ENCODE measurements at regions not wholly inside any gene's neighbourhood (a gene's known extent, or its start where the extent isn't known, plus 50 kb on each side); places are given as distances from the start of the nearest gene placed in this dataset.

- no peak for TF ChIP-seq REST (IDR thresholded peaks at IDR 0.05; ENCODE audit: low read depth, low read length)
- TF ChIP-seq SRF (IDR thresholded peaks at IDR 0.05; ENCODE audit: low read depth in 2 of 2, low read length in 2 of 2): no peak
Measured at GRCh38 chr10:121058082-121058481, 206.9 kb downstream of the WDR11 start (continued).

- SMC1A ChIA-PET (ENCODE audit: uncharacterized antibody, unreplicated experiment): no interaction called here
- Histone ChIP-seq H3K4me3 (no peak overlapping the region), H3K27ac (ENCODE audit: control insufficient read depth, insufficient read depth) (no peak overlapping the region), H4K20me1 (ENCODE audit: control insufficient read depth, insufficient read depth) (no peaks in the 10 kb centered on the region; the same call in 1 of the 2 replicates), H2AFZ (ENCODE audit: control insufficient read depth, low read depth, low read length) (no peak overlapping the region), H3K9me3 (replicated peaks; ENCODE audit: control insufficient read depth, insufficient read depth, low read length) (no peaks in the 10 kb centered on the region), H3K27me3 (replicated peaks in 1 of 2; ENCODE audit: control insufficient read depth in 2 of 2, insufficient read depth in 2 of 2, low read length in 1 of 2) (no peaks in the 10 kb centered on the region), H3K4me2 (ENCODE audit: control insufficient read depth, insufficient read depth) (no peak overlapping the region), H3K79me2 (ENCODE audit: control insufficient read depth, insufficient read depth, low read length) (no peaks in the 10 kb centered on the region), H3K36me3 (ENCODE audit: control insufficient read depth in 2 of 2, insufficient read depth in 2 of 2, low read length in 1 of 2) (no peaks in the 10 kb centered on the region), H3K9ac (ENCODE audit: control insufficient read depth, insufficient read depth, low read length) (no peak overlapping the region), H3K4me1 (ENCODE audit: control insufficient read depth, insufficient read depth, low read length) (no peaks in the 10 kb centered on the region)
- RAD21 ChIA-PET (ENCODE audit: unreplicated experiment): no interaction called here
- ATAC-seq: no peak
- no peak for FAIRE-seq
- intact Hi-C loops (cut with micrococcal nuclease; ENCODE audit: unreplicated experiment) (no loop called here), in situ Hi-C loops (cut with MboI) (no loop called here)
- BruUV-seq (replicated peaks): no TSS peak
- 7% methylated on average over 4 of the region's 4 CpGs for WGBS (ENCODE audit: insufficient coverage, insufficient replicate concordance, low lambda C conversion rate, missing lambda C conversion rate)
- no peak for DNase-seq (ENCODE audit: low read depth, low spot score)
- CTCF ChIA-PET: no interaction called here
- POLR2A ChIA-PET: no interaction called here
- TF ChIP-seq BRCA1 (IDR thresholded peaks at IDR 0.05; ENCODE audit: low read depth, low read length) (no peak), MYC (IDR thresholded peaks at IDR 0.05; ENCODE audit: insufficient read depth, insufficient read length, insufficient replicate concordance, low read length, severe bottlenecking) (no peak), SPI1 (IDR thresholded peaks at IDR 0.05; ENCODE audit: borderline replicate concordance, insufficient read depth, low read depth, low read length) (no peak), TBL1XR1 (IDR thresholded peaks at IDR 0.05; ENCODE audit: low read depth, low read length) (no peak), BCL11A (IDR thresholded peaks at IDR 0.05; ENCODE audit: low read depth, low read length) (no peak), BMI1 (IDR thresholded peaks at IDR 0.05; ENCODE audit: borderline replicate concordance) (no peak), SREBF1 (IDR thresholded peaks at IDR 0.05; ENCODE audit: low read length) (no peak), ASH2L (IDR thresholded peaks at IDR 0.05; ENCODE audit: borderline replicate concordance, low read depth) (no peak), CHD4 (IDR thresholded peaks at IDR 0.05) (no peak), NR2F1 (conservative IDR thresholded peaks at IDR 0.05) (no peak), MYB (IDR thresholded peaks at IDR 0.05; ENCODE audit: borderline replicate concordance, low read depth, low read length) (no peak), IKZF2 (IDR thresholded peaks at IDR 0.05) (no peak), MEF2B (IDR thresholded peaks at IDR 0.05; ENCODE audit: partially characterized antibody, poor library complexity, severe bottlenecking) (no peak), RAD21 (IDR thresholded peaks at IDR 0.05; ENCODE audit: insufficient read depth, low read depth, low read length) (no peak), ESRRA (IDR thresholded peaks at IDR 0.05; ENCODE audit: low read length) (no peak)
- TF ChIP-seq, protein P1, sequence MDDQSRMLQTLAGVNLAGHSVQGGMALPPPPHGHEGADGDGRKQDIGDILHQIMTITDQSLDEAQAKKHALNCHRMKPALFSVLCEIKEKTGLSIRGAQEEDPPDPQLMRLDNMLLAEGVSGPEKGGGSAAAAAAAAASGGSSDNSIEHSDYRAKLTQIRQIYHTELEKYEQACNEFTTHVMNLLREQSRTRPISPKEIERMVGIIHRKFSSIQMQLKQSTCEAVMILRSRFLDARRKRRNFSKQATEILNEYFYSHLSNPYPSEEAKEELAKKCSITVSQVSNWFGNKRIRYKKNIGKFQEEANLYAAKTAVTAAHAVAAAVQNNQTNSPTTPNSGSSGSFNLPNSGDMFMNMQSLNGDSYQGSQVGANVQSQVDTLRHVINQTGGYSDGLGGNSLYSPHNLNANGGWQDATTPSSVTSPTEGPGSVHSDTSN (IDR thresholded peaks at IDR 0.05; ENCODE audit: insufficient replicate concordance, low read depth, low read length): no peak
- TF ChIP-seq, protein P2, sequence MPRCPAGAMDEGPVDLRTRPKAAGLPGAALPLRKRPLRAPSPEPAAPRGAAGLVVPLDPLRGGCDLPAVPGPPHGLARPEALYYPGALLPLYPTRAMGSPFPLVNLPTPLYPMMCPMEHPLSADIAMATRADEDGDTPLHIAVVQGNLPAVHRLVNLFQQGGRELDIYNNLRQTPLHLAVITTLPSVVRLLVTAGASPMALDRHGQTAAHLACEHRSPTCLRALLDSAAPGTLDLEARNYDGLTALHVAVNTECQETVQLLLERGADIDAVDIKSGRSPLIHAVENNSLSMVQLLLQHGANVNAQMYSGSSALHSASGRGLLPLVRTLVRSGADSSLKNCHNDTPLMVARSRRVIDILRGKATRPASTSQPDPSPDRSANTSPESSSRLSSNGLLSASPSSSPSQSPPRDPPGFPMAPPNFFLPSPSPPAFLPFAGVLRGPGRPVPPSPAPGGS (IDR thresholded peaks at IDR 0.05; ENCODE audit: borderline replicate concordance, insufficient read depth, low read depth, low read length, poor library complexity, severe bottlenecking): no peak
Measured at GRCh38 chr10:121059351-121059750, 208.2 kb downstream of the WDR11 start.

All from GM12878 (cell line).